GM19240 (cell line): ENCODE measurements at regions not wholly inside any gene's neighbourhood (a gene's known extent, or its start where the extent isn't known, plus 50 kb on each side); places are given as distances from the start of the nearest gene placed in this dataset.
"Not testable (repeated sequence)": the region's sequence is repeated elsewhere in the genome, so short reads cannot be mapped to it uniquely, and the experiment has no call there.

Experiments
- DNase-seq: peaks from one replicate; pipeline ENCODE4 v3.0.0; 2011; ENCODE audit warnings: low spot score; ENCODE audit not compliant: insufficient read length

- no peak for DNase-seq
Observed at GRCh38 chr11:43116071-43116470, 195.7 kb upstream of the API5 start.

DNA sequence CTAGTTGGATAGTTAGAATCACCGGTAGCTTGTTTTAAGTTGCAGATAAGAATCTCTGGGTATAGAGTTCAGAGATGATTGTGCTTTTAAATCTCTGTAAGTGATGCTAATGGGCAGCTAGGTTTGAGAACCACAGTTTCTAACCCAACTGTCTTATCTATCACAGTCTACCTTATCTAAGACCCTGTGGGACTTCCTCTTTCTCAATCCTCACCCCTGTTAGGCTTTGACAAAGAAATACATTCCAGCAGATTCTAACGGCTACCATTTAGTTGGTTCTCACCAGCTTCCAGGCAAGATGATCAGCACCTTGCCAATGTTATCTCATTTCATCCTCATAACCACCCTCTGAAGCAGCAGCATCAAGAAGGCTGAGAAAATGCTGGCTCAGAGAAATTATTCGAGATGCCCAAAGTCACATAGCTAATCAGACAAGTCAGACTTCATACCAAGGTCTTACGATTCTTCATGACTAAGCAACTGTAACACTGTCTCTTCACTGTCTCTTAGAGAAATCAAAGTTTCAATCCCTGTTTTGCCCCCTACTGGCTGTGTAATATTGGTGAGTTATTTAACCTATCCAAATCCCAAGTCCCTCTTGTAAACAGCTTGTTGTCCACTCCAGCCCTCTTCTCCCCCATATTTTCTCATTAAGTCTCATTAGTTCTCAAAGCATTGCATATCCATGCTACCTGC is 192.4 kb upstream of the API5 start:
- no peak for DNase-seq

GRCh38 chr11:43122546-43122945 is 189.2 kb upstream of the API5 start:
- DNase-seq, result no peak

GRCh38 chr11:43123443-43123842 is 188.4 kb upstream of the API5 start:
- DNase-seq, result no peak

DNA sequence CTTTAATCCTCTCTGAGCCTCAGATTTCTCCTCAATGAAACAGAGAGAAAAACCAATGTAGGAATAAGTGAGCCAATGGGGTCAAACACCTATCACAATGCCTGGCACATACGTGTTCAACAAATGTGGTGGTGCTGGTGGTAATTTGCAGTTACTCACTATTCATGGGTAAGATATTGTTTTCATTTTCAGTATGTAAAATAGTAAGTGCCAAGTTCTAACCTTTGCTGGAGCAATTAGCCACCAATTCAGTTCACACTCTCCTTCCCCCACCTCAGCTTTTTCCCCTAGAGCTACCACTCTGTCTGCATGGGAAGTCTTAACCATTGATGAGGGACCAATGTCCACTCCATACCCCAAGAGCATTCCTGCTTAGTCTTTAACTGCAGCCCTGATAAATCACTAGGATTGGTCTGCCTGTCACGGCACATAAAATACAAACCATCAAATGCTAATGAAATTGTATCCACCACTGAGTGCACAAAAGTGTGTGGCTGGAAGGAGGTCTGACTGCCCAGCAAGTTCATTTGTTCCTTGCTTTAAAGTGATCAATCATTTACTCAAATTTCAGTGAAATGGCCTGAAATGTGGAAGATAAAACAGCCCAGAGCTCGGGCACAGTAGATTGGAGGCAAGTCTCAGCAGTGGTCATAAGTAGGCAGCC is 187.4 kb upstream of the API5 start:
- no peak for DNase-seq

GRCh38 chr11:43129329-43129728 is 182.5 kb upstream of the API5 start:
- DNase-seq, result no peak

DNA sequence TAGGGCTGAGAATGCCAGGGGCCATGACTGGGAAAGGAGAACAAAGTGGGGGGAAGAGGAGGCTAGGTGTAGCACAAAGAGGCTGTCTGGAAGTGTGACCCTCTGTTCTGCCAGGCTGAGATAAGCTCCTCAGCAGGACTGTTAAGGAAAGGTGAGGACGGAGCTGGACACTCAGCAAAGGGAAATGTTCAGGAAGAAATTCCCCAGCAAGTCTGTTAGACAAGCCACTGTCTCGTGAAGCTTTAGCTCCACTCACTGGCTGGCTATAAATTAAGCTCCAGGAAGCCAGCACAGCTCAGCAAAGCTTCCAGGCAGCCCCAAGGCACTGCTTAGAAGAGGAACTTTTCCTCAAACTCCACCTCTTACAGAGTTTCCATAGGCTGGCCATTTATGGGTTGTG is 181.2 kb upstream of the API5 start:
- DNase-seq, result no peak

- no peak for DNase-seq
Observed at GRCh38 chr11:43135966-43136534, 175.7 kb upstream of the API5 start.

GRCh38 chr11:43138621-43139140 is 173.1 kb upstream of the API5 start:
- DNase-seq, result no peak

- DNase-seq, result no peak
Observed at GRCh38 chr11:43145653-43146052, 166.1 kb upstream of the API5 start.

- no peak for DNase-seq
Observed at GRCh38 chr11:43150697-43151096, 161.1 kb upstream of the API5 start.

DNA sequence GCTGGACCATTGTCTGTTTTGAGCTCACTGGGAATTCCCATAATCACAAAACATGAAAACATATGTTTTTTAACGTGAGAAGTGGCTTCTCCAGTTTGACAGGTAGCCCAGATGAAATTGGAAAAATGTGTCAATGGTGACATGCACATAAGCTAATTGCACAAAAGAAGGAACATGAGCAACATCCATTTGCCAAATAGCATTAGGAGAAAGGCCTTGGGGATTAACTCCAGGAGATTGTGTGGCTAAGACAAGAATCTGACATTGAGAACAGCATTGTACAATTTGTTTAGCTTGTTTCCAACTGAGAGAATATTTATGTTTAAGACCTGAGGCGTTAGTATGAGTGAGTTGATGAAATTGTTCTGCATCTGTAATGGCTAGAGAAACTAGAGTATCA is 147.0 kb upstream of the API5 start:
- DNase-seq, result no peak

- not testable (repeated sequence) for DNase-seq
Observed at GRCh38 chr11:43165393-43165792, 146.4 kb upstream of the API5 start.

DNA sequence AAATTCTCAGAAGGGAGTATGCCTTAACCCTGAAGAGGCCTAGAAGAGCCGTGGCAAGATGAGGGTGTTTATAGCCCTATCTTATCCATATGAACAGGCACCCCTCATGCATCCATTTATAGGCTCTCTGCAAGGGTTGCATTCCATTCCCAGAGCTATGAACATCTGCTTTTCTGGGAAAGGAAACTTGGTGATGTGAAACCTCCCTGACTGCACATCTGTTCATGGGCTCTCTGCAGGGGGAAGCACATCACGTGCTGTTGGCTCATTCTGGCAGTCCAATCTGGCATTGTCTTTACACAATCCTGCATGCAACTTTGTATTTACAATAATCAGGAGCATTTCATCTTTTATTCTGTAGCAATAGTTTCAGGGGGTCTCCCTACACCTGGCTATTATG is 143.6 kb upstream of the API5 start:
- DNase-seq, result not testable (repeated sequence)

- no peak for DNase-seq
Observed at GRCh38 chr11:43172477-43172876, 139.3 kb upstream of the API5 start.

GRCh38 chr11:43177975-43178374 is 133.8 kb upstream of the API5 start:
- no peak for DNase-seq

DNA sequence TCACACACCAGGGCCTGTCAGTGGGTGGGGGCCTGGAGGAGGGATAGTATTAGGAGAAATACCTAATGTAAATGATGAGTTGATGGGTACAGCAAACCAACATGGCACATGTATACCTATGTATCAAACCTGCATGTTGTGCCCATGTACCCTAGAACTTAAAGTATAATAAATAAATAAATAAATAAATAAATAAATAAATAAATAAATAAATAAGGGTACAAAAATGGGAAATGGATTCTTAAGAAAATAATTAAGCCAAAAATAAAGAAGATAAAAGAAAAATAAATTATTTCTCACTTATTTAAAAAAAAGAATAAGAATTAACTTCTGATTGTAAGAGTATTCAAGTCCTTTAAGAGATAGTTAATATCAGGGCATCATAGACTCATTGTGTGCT is 117.3 kb upstream of the API5 start:
- not testable (repeated sequence) for DNase-seq

- no peak for DNase-seq
Observed at GRCh38 chr11:43197379-43197778, 114.4 kb upstream of the API5 start.

- no peak for DNase-seq
Observed at GRCh38 chr11:43200031-43200430, 111.8 kb upstream of the API5 start.

GRCh38 chr11:43212279-43212678 is 99.5 kb upstream of the API5 start:
- DNase-seq, result no peak

DNA sequence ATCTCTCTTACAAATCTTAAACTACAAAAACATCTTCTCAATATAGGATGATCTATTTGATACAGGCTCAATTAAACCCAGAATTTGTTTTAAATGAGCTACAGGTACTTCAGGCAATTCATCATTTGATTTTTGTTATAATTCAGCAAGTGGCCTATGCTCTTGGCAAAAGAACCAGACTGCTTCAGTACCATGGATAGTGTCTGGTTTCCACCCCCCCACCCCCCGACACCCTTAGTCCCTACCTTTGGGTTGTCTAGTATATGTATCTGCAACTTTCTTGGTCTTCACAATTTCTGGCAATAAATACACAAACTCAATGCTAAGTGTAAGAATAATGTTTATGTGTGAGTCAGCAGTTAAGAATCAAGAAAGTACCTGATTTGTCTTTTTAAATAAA is 97.3 kb upstream of the API5 start:
- no peak for DNase-seq

- no peak for DNase-seq
Observed at GRCh38 chr11:43217849-43218248, 93.9 kb upstream of the API5 start.

DNA sequence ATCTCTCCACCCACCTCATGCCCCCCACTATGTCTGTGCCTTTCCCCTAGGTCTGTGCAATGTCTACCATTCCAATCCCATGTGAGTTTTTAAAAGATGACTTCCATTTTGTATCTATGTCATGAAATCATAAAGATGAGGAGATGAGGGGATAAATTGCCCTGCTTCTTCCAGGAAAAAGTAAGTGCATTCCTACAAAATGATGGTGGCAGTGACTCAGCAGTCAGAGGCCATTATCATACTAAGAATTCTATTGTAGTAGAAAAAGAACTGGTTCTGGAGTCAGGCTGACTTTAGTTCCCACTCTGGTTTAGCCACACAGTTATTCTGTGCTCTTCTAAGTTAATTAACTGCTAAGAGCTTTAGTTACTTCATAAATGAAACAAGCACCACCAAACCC is 89.6 kb upstream of the API5 start:
- DNase-seq, result no peak
